Uterus (tissue), 3 donors: ENCODE measurements at regions not wholly inside any gene's neighbourhood (a gene's known extent, or its start where the extent isn't known, plus 50 kb on each side); places are given as distances from the start of the nearest gene placed in this dataset.

Experiments
- DNase-seq, 2 donors: peaks; one replicate each; pipeline ENCODE4 v3.0.0-alpha.2; 2019 to 2020
- H3K27ac ChIP-seq, 2 donors: fragments of 200-600 bp; sonication (generic); 1 replicate in 1 of 2; 2 replicates in 1 of 2; pipeline ENCODE4 v1.5.1; 2016 to 2018
- H3K27me3 ChIP-seq, 2 donors: fragments of 200-600 bp; sonication (generic); one replicate each; pipeline ENCODE4 v1.5.1; 2018 to 2019; ENCODE audit warnings: control low read depth in 1 of 2
- H3K36me3 ChIP-seq, 2 donors: fragments of 200-600 bp; sonication (generic); one replicate each; pipeline ENCODE4 v1.5.1; 2019; ENCODE audit warnings: control low read depth in 1 of 2
- H3K4me1 ChIP-seq, 2 donors: fragments of 200-600 bp; sonication (generic); one replicate each; pipeline ENCODE4 v1.5.1; 2018 to 2019; ENCODE audit warnings: control low read depth in 1 of 2
- H3K4me3 ChIP-seq, 2 donors: fragments of 200-600 bp; sonication (generic); 1 replicate in 1 of 2; 2 replicates in 1 of 2; pipeline ENCODE4 v1.5.1; 2018 to 2019; ENCODE audit warnings: mild to moderate bottlenecking in 1 of 2
- H3K9me3 ChIP-seq, 2 donors: fragments of 200-600 bp; sonication (generic); one replicate each; pipeline ENCODE4 v1.5.1; 2019; ENCODE audit warnings: control low read depth in 1 of 2
- CTCF ChIP-seq, 4 experiments: fragments of 200-600 bp in 2 of 4; fragments of 450-650 bp in 2 of 4; sonication (generic) in 2 of 4; IDR thresholded peaks; one replicate each; pipeline ENCODE4 v1.5.1; 2016 to 2019; ENCODE audit warnings: antibody characterized with exemption in 4 of 4, mild to moderate bottlenecking in 2 of 4, moderate library complexity in 1 of 4
- POLR2A ChIP-seq, 2 donors: fragments of 450-650 bp; IDR thresholded peaks; one replicate each; pipeline ENCODE4 v1.6.1; 2016; ENCODE audit warnings: antibody characterized with exemption in 2 of 2, mild to moderate bottlenecking in 1 of 2, moderate library complexity in 1 of 2
- intact Hi-C: fragments of 100-400 bp; cut with DNase I; formaldehyde crosslinking; loops from one replicate; pipeline ENCODE4 v1.15.1; 2023; ENCODE audit warnings: low total_unique reads
- donor health status: DM: yes; HTN: yes; CAD: no.

GRCh38 chr3:127036209-127037020 is 53.5 kb downstream of the PLXNA1 start:
- no peak for DNase-seq
- Histone ChIP-seq H3K4me3 (no peak overlapping the region), H3K4me1 (no peaks in the 10 kb centered on the region), H3K27me3 (no peaks in the 10 kb centered on the region), H3K27ac (no peak overlapping the region), H3K36me3 (no peaks in the 10 kb centered on the region), H3K9me3 (no peaks in the 10 kb centered on the region)
- TF ChIP-seq CTCF (IDR thresholded peaks at IDR 0.05) (no peak), POLR2A (IDR thresholded peaks at IDR 0.05) (no peak)
- intact Hi-C loops = no loop called here

- no peak for DNase-seq
- intact Hi-C loops = no loop called here
Measured at GRCh38 chr3:127037021-127037400, 54.1 kb downstream of the PLXNA1 start.

GRCh38 chr3:127037418-127037841 is 54.5 kb downstream of the PLXNA1 start:
- DNase-seq = no peak
- H3K27ac ChIP-seq = no peak overlapping the region
- H3K36me3 ChIP-seq = no peaks in the 10 kb centered on the region
- H3K4me1 ChIP-seq = no peaks in the 10 kb centered on the region
- no peaks in the 10 kb centered on the region for H3K9me3 ChIP-seq
- no peaks in the 10 kb centered on the region for H3K27me3 ChIP-seq
- TF ChIP-seq POLR2A (IDR thresholded peaks at IDR 0.05) (no peak), CTCF (IDR thresholded peaks at IDR 0.05) (no peak)
- H3K4me3 ChIP-seq = no peak overlapping the region
- intact Hi-C loops = no loop called here

More at GRCh38 chr3:127037021-127037400, 54.1 kb downstream of the PLXNA1 start:
- H3K4me3 ChIP-seq = no peak overlapping the region
- H3K27me3 ChIP-seq = no peaks in the 10 kb centered on the region
- H3K36me3 ChIP-seq = no peaks in the 10 kb centered on the region
- H3K27ac ChIP-seq = no peak overlapping the region
- no peaks in the 10 kb centered on the region for H3K9me3 ChIP-seq
- TF ChIP-seq CTCF (IDR thresholded peaks at IDR 0.05) (no peak), POLR2A (IDR thresholded peaks at IDR 0.05) (no peak)
- no peaks in the 10 kb centered on the region for H3K4me1 ChIP-seq

GRCh38 chr3:127037971-127038446 is 55.1 kb downstream of the PLXNA1 start:
- intact Hi-C loops = no loop called here
- Histone ChIP-seq H3K27ac (no peak overlapping the region), H3K36me3 (no peaks in the 10 kb centered on the region), H3K4me1 (no peaks in the 10 kb centered on the region), H3K27me3 (no peaks in the 10 kb centered on the region), H3K4me3 (no peak overlapping the region), H3K9me3 (no peaks in the 10 kb centered on the region)
- TF ChIP-seq POLR2A (IDR thresholded peaks at IDR 0.05) (no peak), CTCF (IDR thresholded peaks at IDR 0.05) (no peak)
- no peak for DNase-seq

GRCh38 chr3:127038466-127038865 is 55.6 kb downstream of the PLXNA1 start:
- Histone ChIP-seq H3K4me3 (no peak overlapping the region), H3K9me3 (no peaks in the 10 kb centered on the region), H3K36me3 (no peaks in the 10 kb centered on the region), H3K27ac (no peak overlapping the region), H3K4me1 (no peaks in the 10 kb centered on the region), H3K27me3 (no peaks in the 10 kb centered on the region)
- no peak for DNase-seq
- intact Hi-C loops = no loop called here
- TF ChIP-seq POLR2A (IDR thresholded peaks at IDR 0.05) (no peak), CTCF (IDR thresholded peaks at IDR 0.05) (no peak)
